WI38 (cell line): ENCODE measurements at regions not wholly inside any gene's neighbourhood (a gene's known extent, or its start where the extent isn't known, plus 50 kb on each side); places are given as distances from the start of the nearest gene placed in this dataset.

Source experiments
- H3K4me3 ChIP-seq: 2 replicates; pipeline ENCODE4 v1.5.1; 2011; ENCODE audit warnings: low read depth, mild to moderate bottlenecking, control low read depth, low read length
- TF ChIP-seq, protein P1 (sequence below): IDR thresholded peaks from 2 replicates; pipeline ENCODE4 v1.5.1; 2012; ENCODE audit warnings: low read depth, mild to moderate bottlenecking, control low read depth, low read length

- H3K4me3 ChIP-seq, result no peak overlapping the region
- TF ChIP-seq, protein P1, sequence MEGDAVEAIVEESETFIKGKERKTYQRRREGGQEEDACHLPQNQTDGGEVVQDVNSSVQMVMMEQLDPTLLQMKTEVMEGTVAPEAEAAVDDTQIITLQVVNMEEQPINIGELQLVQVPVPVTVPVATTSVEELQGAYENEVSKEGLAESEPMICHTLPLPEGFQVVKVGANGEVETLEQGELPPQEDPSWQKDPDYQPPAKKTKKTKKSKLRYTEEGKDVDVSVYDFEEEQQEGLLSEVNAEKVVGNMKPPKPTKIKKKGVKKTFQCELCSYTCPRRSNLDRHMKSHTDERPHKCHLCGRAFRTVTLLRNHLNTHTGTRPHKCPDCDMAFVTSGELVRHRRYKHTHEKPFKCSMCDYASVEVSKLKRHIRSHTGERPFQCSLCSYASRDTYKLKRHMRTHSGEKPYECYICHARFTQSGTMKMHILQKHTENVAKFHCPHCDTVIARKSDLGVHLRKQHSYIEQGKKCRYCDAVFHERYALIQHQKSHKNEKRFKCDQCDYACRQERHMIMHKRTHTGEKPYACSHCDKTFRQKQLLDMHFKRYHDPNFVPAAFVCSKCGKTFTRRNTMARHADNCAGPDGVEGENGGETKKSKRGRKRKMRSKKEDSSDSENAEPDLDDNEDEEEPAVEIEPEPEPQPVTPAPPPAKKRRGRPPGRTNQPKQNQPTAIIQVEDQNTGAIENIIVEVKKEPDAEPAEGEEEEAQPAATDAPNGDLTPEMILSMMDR, result no peak
Measured at GRCh38 chr14:87838931-87839330, 154.1 kb downstream of the GALC start.

DNA sequence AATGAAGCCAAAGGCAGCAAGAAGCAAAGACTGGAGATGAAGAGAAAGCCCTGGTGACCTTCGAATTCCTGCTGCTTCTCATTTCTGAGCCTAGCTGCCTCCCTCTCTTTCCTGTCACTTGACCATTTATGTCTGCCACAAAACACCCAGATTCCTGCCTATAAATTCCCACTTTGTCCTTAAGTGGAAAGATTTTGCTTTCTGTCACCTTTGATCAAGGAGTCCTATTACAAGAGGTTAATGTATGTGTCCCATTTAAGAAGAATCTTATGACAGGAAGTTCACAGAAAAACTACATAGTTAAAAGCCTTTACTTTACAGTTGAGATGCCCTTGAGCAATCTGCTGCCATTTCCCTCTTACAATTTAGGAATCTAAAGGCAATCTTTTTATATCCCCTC lies 155.7 kb downstream of the GALC start:
- H3K4me3 ChIP-seq, result no peak overlapping the region
- TF ChIP-seq, protein P1, result no peak

DNA sequence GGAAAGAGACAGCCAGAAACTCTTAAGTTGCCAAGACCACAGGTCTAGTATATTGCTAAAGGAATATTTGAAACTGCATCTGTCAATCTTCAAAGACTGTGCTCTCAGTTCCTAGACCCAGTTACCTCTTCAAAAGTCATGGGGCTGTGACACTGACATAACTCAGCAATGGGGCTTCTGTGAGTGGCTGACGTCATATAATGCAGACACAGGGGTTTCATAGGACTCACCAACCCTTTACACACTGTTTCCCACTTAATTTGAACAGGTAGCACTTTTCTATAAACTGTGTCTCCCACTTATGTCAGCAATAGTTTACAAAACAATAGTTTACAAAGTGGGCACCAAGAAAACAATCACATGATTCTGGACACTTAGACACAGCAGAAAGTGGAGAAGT lies 158.4 kb downstream of the GALC start:
- H3K4me3 ChIP-seq, result no peak overlapping the region

DNA sequence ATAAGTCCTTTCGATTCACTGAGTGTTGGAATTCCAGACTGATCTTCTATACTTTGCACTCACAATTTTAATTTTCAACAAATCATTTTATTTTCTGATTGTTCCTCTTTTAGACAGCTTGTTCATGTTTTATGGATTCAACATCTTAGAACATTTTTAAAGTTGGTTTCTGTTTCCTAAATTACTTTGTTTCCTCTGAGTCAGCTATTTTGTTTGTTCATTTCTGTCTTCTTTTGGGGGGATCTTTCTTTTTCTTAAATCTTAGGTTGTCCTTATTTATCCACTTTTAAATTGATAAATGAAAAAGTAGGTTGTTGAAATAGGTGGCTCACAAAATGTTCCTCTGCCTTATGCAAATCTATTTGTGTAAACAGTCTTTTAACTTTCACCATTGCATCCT lies 160.0 kb downstream of the GALC start:
- TF ChIP-seq, protein P1, result no peak
- H3K4me3 ChIP-seq, result no peak overlapping the region

More for the DNA sequence above, 158.4 kb downstream of the GALC start:
- TF ChIP-seq, protein P1, result no peak

DNA sequence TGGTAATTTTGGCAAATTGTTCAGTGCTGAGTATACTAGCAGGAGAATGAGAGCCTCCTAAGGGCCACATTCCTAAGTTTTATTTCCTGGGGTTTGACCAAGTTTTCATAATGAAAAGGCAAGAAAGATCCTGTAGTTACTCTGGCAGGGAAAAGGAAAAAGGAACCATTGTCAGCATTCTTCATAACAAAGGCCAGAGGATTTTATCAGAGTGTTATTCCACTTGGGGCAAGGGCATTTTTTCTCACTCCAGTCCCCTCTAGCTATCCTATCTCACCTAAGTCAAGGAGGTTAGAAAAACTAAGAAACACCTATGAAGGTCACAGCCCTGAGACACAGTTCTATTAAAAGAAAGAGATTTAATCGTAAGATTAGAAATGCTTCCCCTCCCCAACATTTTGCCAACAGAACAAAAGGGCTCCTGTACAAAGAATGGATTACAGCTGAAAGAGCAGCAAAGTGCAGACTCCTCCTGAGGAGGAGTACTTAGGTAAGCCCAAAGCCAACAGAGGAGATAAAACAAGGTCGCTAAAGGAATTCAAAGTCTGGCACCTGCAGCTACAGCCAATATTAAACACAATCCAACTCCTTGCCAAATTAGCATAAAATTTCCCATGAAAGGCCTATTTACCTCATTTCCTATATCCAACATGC lies 162.4 kb downstream of the GALC start:
- H3K4me3 ChIP-seq, result no peak overlapping the region

GRCh38 chr14:87829543-87829942 lies 163.4 kb downstream of the GALC start:
- TF ChIP-seq, protein P1, result no peak
- no peak overlapping the region for H3K4me3 ChIP-seq

More for the DNA sequence above, 162.4 kb downstream of the GALC start:
- TF ChIP-seq, protein P1, result no peak

GRCh38 chr14:87824266-87824665 lies 168.7 kb downstream of the GALC start:
- H3K4me3 ChIP-seq, result no peak overlapping the region
- TF ChIP-seq, protein P1, result no peak
